ENCODE measurements at regions not wholly inside any gene's neighbourhood (a gene's known extent, or its start where the extent isn't known, plus 50 kb on each side); places are given as distances from the start of the nearest gene placed in this dataset.
"Not testable (repeated sequence)": the region's sequence is repeated elsewhere in the genome, so short reads cannot be mapped to it uniquely, and the experiment has no call there.

DNA sequence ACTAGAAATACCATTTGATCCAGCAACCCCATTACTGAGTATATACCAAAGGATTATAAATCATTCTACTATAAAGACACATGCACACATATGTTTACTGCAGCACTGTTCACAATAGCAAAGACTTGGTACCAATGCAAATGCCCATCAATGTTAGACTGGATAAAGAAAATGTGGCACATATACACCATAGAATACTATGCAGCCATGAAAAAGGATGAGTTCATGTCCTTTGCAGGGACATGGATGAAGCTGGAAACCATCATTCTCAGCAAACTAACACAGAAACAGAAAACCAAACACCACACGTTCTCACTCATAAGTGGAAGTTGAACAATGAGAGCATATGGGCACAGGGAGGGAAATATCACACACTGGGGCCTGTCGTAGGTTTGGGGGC is 106.0 kb downstream of the SPATA18 start:
- DNase-seq; H3K4me3 ChIP-seq; H3K27me3 ChIP-seq (ENCODE audit: low read depth); H3K4me1 ChIP-seq; H3K36me3 ChIP-seq; intact Hi-C loops (cut with micrococcal nuclease); H3K27ac ChIP-seq (replicated peaks): not testable (repeated sequence)
- H3K9me3 ChIP-seq (replicated peaks): peaks cover 26% of the 10 kb centered on the region

DNA sequence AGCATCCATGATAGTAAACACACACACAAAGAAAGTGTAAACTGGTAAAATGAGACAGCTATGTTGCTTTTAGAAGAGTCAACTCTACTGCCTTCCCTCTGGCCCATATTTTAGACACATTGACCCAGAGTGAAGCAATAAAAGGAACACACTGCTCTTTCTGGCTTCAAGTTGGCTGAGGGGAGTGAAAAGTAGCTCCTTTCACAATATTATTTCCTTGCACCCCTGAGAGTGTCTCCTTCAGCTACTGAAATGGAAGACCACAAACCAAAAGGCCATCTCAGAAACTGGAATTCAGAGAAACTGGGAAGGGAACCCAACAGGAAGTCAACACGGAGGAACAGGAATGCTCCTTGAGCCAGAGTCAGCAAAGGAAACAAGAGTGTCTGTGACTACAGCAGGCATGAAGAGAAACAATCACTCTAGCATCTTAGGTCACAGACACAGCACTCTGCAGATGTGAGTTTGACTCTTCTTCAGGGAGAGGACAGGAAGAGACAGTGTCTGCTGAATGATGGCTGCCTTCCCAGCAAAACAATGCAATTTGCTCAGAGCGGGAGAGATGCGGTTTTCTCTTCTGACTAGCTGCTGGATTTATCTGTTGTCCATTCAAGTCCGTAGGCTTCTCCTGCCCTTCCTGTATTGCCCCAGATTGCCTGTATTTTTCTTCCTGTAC is 106.7 kb downstream of the SPATA18 start:
- TF ChIP-seq, protein P1, sequence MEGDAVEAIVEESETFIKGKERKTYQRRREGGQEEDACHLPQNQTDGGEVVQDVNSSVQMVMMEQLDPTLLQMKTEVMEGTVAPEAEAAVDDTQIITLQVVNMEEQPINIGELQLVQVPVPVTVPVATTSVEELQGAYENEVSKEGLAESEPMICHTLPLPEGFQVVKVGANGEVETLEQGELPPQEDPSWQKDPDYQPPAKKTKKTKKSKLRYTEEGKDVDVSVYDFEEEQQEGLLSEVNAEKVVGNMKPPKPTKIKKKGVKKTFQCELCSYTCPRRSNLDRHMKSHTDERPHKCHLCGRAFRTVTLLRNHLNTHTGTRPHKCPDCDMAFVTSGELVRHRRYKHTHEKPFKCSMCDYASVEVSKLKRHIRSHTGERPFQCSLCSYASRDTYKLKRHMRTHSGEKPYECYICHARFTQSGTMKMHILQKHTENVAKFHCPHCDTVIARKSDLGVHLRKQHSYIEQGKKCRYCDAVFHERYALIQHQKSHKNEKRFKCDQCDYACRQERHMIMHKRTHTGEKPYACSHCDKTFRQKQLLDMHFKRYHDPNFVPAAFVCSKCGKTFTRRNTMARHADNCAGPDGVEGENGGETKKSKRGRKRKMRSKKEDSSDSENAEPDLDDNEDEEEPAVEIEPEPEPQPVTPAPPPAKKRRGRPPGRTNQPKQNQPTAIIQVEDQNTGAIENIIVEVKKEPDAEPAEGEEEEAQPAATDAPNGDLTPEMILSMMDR (IDR thresholded peaks at IDR 0.05; ENCODE audit: borderline replicate concordance): no peak
- Histone ChIP-seq H3K27me3 (ENCODE audit: low read depth) (peaks cover under 1% of the 10 kb centered on the region), H3K4me3 (no peak overlapping the region), H3K36me3 (no peaks in the 10 kb centered on the region), H3K27ac (replicated peaks) (peak overlapping the region; percentile 48), H3K4me1 (no peaks in the 10 kb centered on the region), H3K9me3 (replicated peaks) (peaks cover 26% of the 10 kb centered on the region)
- intact Hi-C loops (cut with micrococcal nuclease): no loop called here
- no peak for DNase-seq

DNA sequence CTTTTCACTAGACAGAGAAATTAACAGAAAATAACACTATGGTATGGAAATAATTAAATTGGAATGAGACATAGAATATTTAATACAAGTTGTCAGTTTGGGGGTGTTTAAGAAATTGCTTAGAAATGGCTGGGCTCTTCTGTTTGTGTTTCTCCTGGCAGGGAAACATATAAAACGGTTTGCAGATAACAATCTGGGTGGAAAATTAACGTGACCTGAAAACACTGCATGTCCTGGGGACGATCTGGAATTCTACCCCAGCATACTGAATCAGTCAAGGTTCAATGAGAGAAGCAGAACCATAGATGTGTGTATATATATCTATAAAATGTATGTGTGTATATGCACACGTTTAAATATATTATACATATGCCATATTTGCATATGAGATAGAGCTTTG is 109.8 kb downstream of the SPATA18 start:
- H3K4me3 ChIP-seq: no peak overlapping the region
- H3K27me3 ChIP-seq (ENCODE audit: low read depth): no peaks in the 10 kb centered on the region
- TF ChIP-seq, protein P1 (IDR thresholded peaks at IDR 0.05; ENCODE audit: borderline replicate concordance): no peak
- no peak overlapping the region for H3K27ac ChIP-seq (replicated peaks)
- no peak for DNase-seq
- H3K4me1 ChIP-seq: no peaks in the 10 kb centered on the region
- peaks cover 9% of the 10 kb centered on the region for H3K9me3 ChIP-seq (replicated peaks)
- no peaks in the 10 kb centered on the region for H3K36me3 ChIP-seq
- intact Hi-C loops (cut with micrococcal nuclease): no loop called here

DNA sequence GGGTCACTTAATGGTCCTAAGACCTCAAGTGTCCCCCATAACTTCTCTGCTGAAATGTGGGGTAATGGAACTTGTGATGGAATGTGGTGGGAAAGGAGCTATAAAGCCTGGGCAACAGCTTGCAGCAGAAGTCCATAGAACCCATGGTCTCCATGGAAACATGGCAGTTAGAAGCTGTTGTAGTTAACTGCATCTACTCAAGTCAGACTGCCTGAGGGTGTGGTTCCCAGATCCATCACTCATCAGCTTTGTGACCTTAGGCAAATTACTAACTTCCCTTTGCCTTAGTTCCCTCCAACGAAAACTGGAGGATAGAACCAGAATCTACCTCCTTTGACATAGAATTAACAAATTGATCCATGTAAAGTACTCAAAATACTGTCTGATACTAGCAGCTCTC is 113.0 kb downstream of the SPATA18 start:
- H3K36me3 ChIP-seq: no peaks in the 10 kb centered on the region
- no peak overlapping the region for H3K27ac ChIP-seq (replicated peaks)
- no peaks in the 10 kb centered on the region for H3K4me1 ChIP-seq
- H3K4me3 ChIP-seq: no peak overlapping the region
- H3K9me3 ChIP-seq (replicated peaks): no peaks in the 10 kb centered on the region
- H3K27me3 ChIP-seq (ENCODE audit: low read depth): no peaks in the 10 kb centered on the region
- no peak for DNase-seq
- TF ChIP-seq, protein P1 (IDR thresholded peaks at IDR 0.05; ENCODE audit: borderline replicate concordance): no peak
- intact Hi-C loops (cut with micrococcal nuclease): no loop called here

DNA sequence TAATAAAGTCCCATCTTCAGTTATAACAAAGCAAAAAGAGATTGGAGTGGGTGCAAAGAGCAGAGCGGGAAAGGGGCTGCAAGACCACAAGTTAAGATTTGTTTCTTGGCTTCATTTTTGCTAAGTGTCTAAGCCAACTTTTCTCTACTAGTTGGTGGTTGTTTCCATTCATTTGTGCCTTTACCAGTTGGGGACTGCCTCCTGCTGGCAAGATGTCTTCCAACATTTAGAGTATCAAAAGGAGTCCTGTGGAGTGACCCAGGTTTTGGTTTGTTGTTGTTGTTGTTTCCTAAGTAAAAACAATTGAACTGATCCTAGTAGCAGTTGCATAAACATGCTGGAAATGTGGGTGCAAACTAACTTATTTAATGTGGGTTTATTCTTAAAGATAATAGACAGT is 121.1 kb downstream of the SPATA18 start:
- TF ChIP-seq, protein P1 (IDR thresholded peaks at IDR 0.05; ENCODE audit: borderline replicate concordance): no peak
- Histone ChIP-seq H3K36me3 (no peaks in the 10 kb centered on the region), H3K27me3 (ENCODE audit: low read depth) (no peaks in the 10 kb centered on the region), H3K4me1 (peaks cover 13% of the 10 kb centered on the region), H3K27ac (replicated peaks) (no peak overlapping the region), H3K9me3 (replicated peaks) (no peaks in the 10 kb centered on the region), H3K4me3 (no peak overlapping the region)
- no peak for DNase-seq
- intact Hi-C loops (cut with micrococcal nuclease): no loop called here

DNA sequence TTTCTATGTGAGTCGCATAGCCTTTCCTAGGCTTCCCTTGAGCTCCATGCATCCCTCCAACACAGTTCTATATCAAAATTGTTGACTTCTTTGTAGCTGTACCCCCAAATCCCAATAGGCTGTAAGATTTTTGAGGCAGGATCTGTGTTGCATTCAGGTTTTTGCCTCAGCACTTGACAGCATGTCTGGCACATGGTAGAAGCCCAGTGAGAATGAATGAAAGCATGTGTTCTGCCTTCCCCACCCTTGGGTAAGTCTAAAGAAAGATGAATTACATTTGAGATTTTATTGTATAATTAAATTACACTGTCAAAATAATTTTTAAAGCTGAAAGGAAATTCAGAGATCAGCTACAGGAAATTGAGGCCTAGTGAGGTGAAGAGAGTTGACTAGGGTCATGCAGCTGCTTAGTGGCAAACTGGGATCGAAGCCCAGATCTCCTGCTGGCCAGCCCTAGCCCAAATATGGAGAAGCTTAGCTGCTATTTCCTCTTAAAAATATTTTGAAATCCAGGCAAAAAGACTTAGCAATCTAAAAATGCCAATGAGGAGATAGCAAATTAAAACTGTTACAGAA is 122.5 kb downstream of the SPATA18 start:
- peak; percentile 64 for DNase-seq
- Histone ChIP-seq H3K27ac (replicated peaks) (peak overlapping the region; percentile 32), H3K4me3 (no peak overlapping the region), H3K27me3 (ENCODE audit: low read depth) (no peaks in the 10 kb centered on the region), H3K9me3 (replicated peaks) (peaks cover 8% of the 10 kb centered on the region), H3K36me3 (no peaks in the 10 kb centered on the region), H3K4me1 (peaks cover 13% of the 10 kb centered on the region)
- intact Hi-C loops (cut with micrococcal nuclease): no loop called here
- TF ChIP-seq, protein P1 (IDR thresholded peaks at IDR 0.05; ENCODE audit: borderline replicate concordance): no peak

Measured in left ventricle myocardium inferior (tissue), 1 donor.